Right atrium auricular region (tissue), 2 donors: ENCODE measurements at regions not wholly inside any gene's neighbourhood (a gene's known extent, or its start where the extent isn't known, plus 50 kb on each side); places are given as distances from the start of the nearest gene placed in this dataset.

Experiments
- DNase-seq: peaks from one replicate; pipeline ENCODE4 v3.0.0-alpha.2; 2019; ENCODE audit warnings: low spot score
- H3K27ac ChIP-seq, 2 donors: fragments of 200-600 bp; sonication (generic); 1 replicate in 1 of 2; 2 replicates in 1 of 2; pipeline ENCODE4 v1.5.1; 2016 to 2019
- H3K27me3 ChIP-seq, 2 donors: fragments of 200-600 bp; sonication (generic); one replicate each; pipeline versions ENCODE4 v1.5.1 to v1.6.0; 2017 to 2019
- H3K36me3 ChIP-seq: fragments of 200-600 bp; sonication (generic); one replicate; pipeline ENCODE4 v1.5.1; 2016
- H3K4me1 ChIP-seq, 2 donors: fragments of 200-600 bp; sonication (generic); one replicate each; pipeline versions ENCODE4 v1.5.1 to v1.6.0; 2017 to 2019
- H3K4me3 ChIP-seq, 2 donors: fragments of 200-600 bp; sonication (generic); 1 replicate in 1 of 2; 2 replicates in 1 of 2; pipeline ENCODE4 v1.5.1; 2017 to 2019; ENCODE audit warnings: mild to moderate bottlenecking in 1 of 2, moderate library complexity in 1 of 2
- H3K9me3 ChIP-seq, 2 donors: fragments of 200-600 bp; sonication (generic); one replicate each; pipeline ENCODE4 v1.5.1; 2019
- TF ChIP-seq, protein P1 (sequence below), 2 donors: fragments of 200-600 bp; sonication (generic); IDR thresholded peaks; one replicate each; pipeline ENCODE4 v1.5.1; 2019; ENCODE audit warnings: antibody characterized with exemption in 2 of 2

- no peak for DNase-seq
- Histone ChIP-seq H3K4me1 (no peaks in the 10 kb centered on the region), H3K9me3 (peaks cover 0 to 6% of the 10 kb centered on the region in 2 donors), H3K36me3 (no peaks in the 10 kb centered on the region), H3K27me3 (no peaks in the 10 kb centered on the region), H3K27ac (no peak overlapping the region), H3K4me3 (no peak overlapping the region)
- TF ChIP-seq, protein P1, sequence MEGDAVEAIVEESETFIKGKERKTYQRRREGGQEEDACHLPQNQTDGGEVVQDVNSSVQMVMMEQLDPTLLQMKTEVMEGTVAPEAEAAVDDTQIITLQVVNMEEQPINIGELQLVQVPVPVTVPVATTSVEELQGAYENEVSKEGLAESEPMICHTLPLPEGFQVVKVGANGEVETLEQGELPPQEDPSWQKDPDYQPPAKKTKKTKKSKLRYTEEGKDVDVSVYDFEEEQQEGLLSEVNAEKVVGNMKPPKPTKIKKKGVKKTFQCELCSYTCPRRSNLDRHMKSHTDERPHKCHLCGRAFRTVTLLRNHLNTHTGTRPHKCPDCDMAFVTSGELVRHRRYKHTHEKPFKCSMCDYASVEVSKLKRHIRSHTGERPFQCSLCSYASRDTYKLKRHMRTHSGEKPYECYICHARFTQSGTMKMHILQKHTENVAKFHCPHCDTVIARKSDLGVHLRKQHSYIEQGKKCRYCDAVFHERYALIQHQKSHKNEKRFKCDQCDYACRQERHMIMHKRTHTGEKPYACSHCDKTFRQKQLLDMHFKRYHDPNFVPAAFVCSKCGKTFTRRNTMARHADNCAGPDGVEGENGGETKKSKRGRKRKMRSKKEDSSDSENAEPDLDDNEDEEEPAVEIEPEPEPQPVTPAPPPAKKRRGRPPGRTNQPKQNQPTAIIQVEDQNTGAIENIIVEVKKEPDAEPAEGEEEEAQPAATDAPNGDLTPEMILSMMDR (IDR thresholded peaks at IDR 0.05) = no peak
These were observed 247.1 kb upstream of the TBX3 start for GRCh38 chr12:114931025-114931424.

GRCh38 chr12:114926341-114926740, 242.4 kb upstream of the TBX3 start:
- Histone ChIP-seq H3K4me1 (peaks cover 0 to 7% of the 10 kb centered on the region in 2 donors), H3K36me3 (no peaks in the 10 kb centered on the region), H3K27me3 (no peaks in the 10 kb centered on the region), H3K27ac (no peak overlapping the region), H3K4me3 (no peak overlapping the region), H3K9me3 (peaks cover 0 to 6% of the 10 kb centered on the region in 2 donors)
- TF ChIP-seq, protein P1 (IDR thresholded peaks at IDR 0.05) = no peak
- DNase-seq = no peak

GRCh38 chr12:114924946-114925475, 241.0 kb upstream of the TBX3 start:
- TF ChIP-seq, protein P1 (IDR thresholded peaks at IDR 0.05) = no peak
- Histone ChIP-seq H3K27ac (no peak overlapping the region), H3K27me3 (no peaks in the 10 kb centered on the region), H3K9me3 (no peaks in the 10 kb centered on the region), H3K4me3 (no peak overlapping the region), H3K4me1 (peaks cover 0 to 10% of the 10 kb centered on the region in 2 donors), H3K36me3 (no peaks in the 10 kb centered on the region)
- no peak for DNase-seq

- H3K36me3 ChIP-seq = no peaks in the 10 kb centered on the region
- DNase-seq = no peak
- H3K4me3 ChIP-seq = no peak overlapping the region
- H3K27ac ChIP-seq = peak overlapping the region in 1 of 2 donors; percentile 27
- no peaks in the 10 kb centered on the region for H3K27me3 ChIP-seq
- H3K4me1 ChIP-seq = peaks cover 0 to 10% of the 10 kb centered on the region in 2 donors
- H3K9me3 ChIP-seq = peaks cover 0 to 10% of the 10 kb centered on the region in 2 donors
- TF ChIP-seq, protein P1 (IDR thresholded peaks at IDR 0.05) = no peak
These were observed 237.8 kb upstream of the TBX3 start for GRCh38 chr12:114921781-114922180.

DNA sequence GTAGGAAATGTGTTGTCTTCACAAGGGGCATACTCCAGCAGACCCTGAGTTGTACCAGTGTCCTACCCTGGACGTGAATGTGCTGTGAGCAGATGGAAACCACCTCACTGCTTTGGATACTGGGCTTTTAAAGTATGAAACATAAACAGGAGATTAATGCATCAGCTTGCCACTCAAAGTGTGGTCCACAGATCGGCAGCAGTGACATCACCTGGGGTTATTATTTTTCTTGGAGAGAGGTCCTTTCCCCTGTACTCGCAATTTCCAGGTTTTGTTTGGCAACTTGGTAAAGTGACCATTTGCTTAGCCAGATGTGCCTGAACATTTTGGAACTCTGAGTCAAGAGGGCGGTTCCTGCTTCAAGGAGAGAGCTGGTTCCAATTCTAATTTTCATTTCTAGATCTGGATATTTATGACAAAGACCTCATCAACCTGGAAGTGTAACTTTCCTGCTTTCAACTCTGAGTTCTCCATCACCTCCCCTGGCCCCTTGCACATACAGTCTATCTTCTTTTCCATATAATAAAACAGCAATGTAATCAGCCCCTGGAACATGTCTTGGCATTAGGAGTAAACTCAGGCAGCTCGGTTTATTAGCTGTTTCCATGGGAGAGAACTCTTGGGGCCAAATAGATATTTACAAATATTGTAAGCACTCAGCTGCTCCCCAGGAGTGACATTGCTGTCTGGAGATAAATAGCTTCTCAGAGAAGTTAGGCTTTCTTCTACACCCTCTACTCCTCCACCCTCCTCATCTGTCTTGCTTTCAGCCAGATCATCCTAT, 237.0 kb upstream of the TBX3 start:
- Histone ChIP-seq H3K4me3 (no peak overlapping the region), H3K27ac (peak overlapping the region; percentile 27 to 40), H3K36me3 (no peaks in the 10 kb centered on the region), H3K27me3 (no peaks in the 10 kb centered on the region), H3K4me1 (peaks cover 0 to 10% of the 10 kb centered on the region in 2 donors), H3K9me3 (peaks cover 0 to 10% of the 10 kb centered on the region in 2 donors)
- DNase-seq = no peak
- TF ChIP-seq, protein P1 (IDR thresholded peaks at IDR 0.05) = no peak
